Putamen (tissue), 1 donor: ENCODE measurements at regions not wholly inside any gene's neighbourhood (a gene's known extent, or its start where the extent isn't known, plus 50 kb on each side); places are given as distances from the start of the nearest gene placed in this dataset.
"Not testable (repeated sequence)": the region's sequence is repeated elsewhere in the genome, so short reads cannot be mapped to it uniquely, and the experiment has no call there.

Experiments
- DNase-seq: peaks from one replicate; pipeline ENCODE4 v3.0.0-alpha.2; 2016; ENCODE audit warnings: low spot score

GRCh38 chr1:199929556-199929955 is 98.0 kb upstream of the NR5A2 start:
- no peak for DNase-seq

- not testable (repeated sequence) for DNase-seq
Observed at GRCh38 chr1:199930067-199930466, 97.4 kb upstream of the NR5A2 start.

- no peak for DNase-seq
Observed at GRCh38 chr1:199931666-199932377, 95.7 kb upstream of the NR5A2 start.

- no peak for DNase-seq
Observed at GRCh38 chr1:199932462-199932861, 95.0 kb upstream of the NR5A2 start.

- no peak for DNase-seq
Observed at GRCh38 chr1:199936441-199936840, 91.1 kb upstream of the NR5A2 start.

GRCh38 chr1:199937161-199937560 is 90.3 kb upstream of the NR5A2 start:
- no peak for DNase-seq

GRCh38 chr1:199937661-199938060 is 89.8 kb upstream of the NR5A2 start:
- DNase-seq, result no peak

GRCh38 chr1:199944986-199945385 is 82.5 kb upstream of the NR5A2 start:
- DNase-seq, result no peak

- DNase-seq, result no peak
Observed at GRCh38 chr1:199945591-199945990, 81.9 kb upstream of the NR5A2 start.

GRCh38 chr1:199946305-199947155 is 81.0 kb upstream of the NR5A2 start:
- DNase-seq, result no peak

- DNase-seq, result no peak
Observed at GRCh38 chr1:199948587-199949280, 78.8 kb upstream of the NR5A2 start.

GRCh38 chr1:199951005-199951404 is 76.5 kb upstream of the NR5A2 start:
- DNase-seq, result not testable (repeated sequence)

- no peak for DNase-seq
Observed at GRCh38 chr1:199953651-199954050, 73.9 kb upstream of the NR5A2 start.

GRCh38 chr1:199954699-199955098 is 72.8 kb upstream of the NR5A2 start:
- DNase-seq, result no peak

GRCh38 chr1:199955235-199955634 is 72.3 kb upstream of the NR5A2 start:
- DNase-seq, result no peak

- no peak for DNase-seq
Observed at GRCh38 chr1:199956005-199956404, 71.5 kb upstream of the NR5A2 start.

GRCh38 chr1:199959033-199959774 is 68.3 kb upstream of the NR5A2 start:
- no peak for DNase-seq

- no peak for DNase-seq
Observed at GRCh38 chr1:199959775-199960110, 67.8 kb upstream of the NR5A2 start.

- no peak for DNase-seq
Observed at GRCh38 chr1:199970125-199970524, 57.4 kb upstream of the NR5A2 start.

- peak; percentile 3 for DNase-seq
Observed at GRCh38 chr1:199976496-199977144, 50.9 kb upstream of the NR5A2 start.
